ENCODE measurements at regions not wholly inside any gene's neighbourhood (a gene's known extent, or its start where the extent isn't known, plus 50 kb on each side); places are given as distances from the start of the nearest gene placed in this dataset.
A peak's percentile ranks its signal among the peaks of the same experiment; 100 is the strongest.
"Not testable (repeated sequence)": the region's sequence is repeated elsewhere in the genome, so short reads cannot be mapped to it uniquely, and the experiment has no call there.

DNA sequence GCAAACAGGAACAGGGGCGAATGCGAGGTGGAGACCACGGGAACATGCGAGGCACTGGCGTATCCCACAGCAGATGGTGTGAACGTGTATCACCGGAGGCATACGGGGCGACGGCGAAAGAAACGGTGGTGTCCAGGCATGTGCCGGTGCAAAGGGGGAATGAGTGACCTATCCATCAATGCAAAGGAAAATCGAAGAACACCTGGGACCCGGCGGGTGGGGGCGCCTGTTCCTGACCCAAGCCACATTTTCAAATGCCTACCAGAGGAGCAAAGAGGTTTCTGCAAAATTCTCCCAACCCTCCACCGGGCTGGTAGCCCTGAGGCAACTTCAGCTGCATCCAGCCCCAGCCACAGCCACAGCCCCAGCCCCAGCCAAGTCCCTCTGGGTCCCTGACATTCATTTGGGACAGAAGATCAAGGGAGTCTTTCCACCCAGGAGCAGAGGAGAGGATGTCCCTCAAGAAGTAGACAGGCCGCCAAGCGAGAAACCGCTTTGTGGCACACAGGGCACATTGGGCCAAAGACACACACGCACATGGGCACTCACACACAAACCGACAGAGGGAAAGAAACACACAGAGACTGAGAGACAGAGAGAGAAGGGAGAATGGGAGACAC lies 164.0 kb upstream of the ZNF337 start:
- no peak for DNase-seq
- H3K4me1 ChIP-seq (ENCODE audit: control extremely low read depth in 1 of 4, control insufficient read depth in 4 of 4, insufficient read depth in 4 of 4, low read length in 3 of 4): peaks cover 0 to 42% (median 28%) of the 10 kb centered on the region in 4 experiments
- POLR2A ChIA-PET: no interaction called here

DNA sequence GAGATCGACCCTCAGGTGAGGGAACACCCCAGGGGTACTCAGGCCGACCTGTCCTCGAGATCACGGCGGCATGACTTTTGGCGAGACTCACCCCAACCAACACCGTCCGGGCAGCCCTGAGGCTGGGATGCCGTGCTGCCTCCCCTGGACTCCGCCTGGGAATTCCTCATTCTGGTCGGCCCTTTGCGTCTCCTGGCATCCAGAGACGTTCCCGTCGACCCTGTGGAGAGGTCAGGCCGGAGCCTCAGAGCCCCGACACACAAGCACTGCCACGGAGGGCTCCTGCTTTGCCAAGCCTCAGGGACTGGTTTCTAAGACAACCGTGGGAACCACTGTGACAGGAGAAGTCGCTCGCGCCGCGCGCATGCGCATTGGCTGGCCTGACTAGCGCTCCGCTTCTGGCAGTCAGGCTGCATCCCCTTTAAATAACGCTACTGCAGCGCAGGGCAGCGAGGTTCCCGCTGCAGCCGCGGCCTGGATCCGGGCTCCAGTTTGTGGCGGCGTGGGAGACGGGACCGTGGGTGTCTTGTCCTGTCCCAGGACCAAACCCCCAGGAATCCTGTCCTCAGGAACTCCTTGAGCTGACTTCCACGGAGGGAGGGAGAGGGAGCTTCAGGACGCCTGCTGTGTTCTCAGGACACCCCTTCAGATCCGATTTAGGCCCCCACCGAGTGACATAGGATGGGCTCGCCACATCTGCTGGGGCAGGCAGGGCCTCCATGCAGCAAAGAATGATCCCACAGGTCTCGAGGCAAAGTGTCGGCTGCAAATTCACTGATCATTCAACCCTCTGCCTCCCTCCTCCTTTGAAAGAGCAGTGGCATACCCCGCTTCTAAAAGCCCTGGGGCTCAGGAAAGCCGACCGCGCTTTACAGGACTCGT lies 163.2 kb upstream of the ZNF337 start:
- DNase-seq: peak; percentile 83 to 87 (median 84)
- no peak overlapping the region for H3K27ac ChIP-seq (ENCODE audit: insufficient read depth in 1 of 2, low read depth in 1 of 2, low read length in 2 of 2, poor library complexity in 1 of 2, severe bottlenecking in 2 of 2)
- WGBS (ENCODE audit: insufficient coverage): 35% methylated on average over 47 of the region's 51 CpGs
- CTCF ChIA-PET: no interaction called here
- H3K36me3 ChIP-seq (ENCODE audit: control insufficient read depth in 4 of 4, insufficient read depth in 4 of 4, low read length in 3 of 4): no peaks in the 10 kb centered on the region
- peaks cover 0 to 19% (median 0%) of the 10 kb centered on the region in 5 experiments for H3K9me3 ChIP-seq (ENCODE audit: control extremely low read depth in 1 of 5, control insufficient read depth in 4 of 5, insufficient read depth in 2 of 5, low read depth in 1 of 5, low read length in 4 of 5)
- H3K4me1 ChIP-seq (ENCODE audit: control extremely low read depth in 1 of 4, control insufficient read depth in 4 of 4, insufficient read depth in 4 of 4, low read length in 3 of 4): peaks cover 0 to 38% (median 24%) of the 10 kb centered on the region in 4 experiments
- peaks cover 0 to 91% (median 22%) of the 10 kb centered on the region in 5 experiments for H3K27me3 ChIP-seq (replicated peaks in 2 of 5; ENCODE audit: control insufficient read depth in 4 of 5, insufficient read depth in 5 of 5, low read length in 4 of 5)
- POLR2A ChIA-PET: no interaction called here
- peak overlapping the region in 2 of 7 experiments; percentile 13 to 28 for H3K4me3 ChIP-seq (ENCODE audit: control insufficient read depth in 1 of 7, extremely low read depth in 1 of 7, insufficient read depth in 4 of 7, low read depth in 2 of 7, low read length in 6 of 7)

More for the DNA sequence above, 164.0 kb upstream of the ZNF337 start:
- H3K27ac ChIP-seq (ENCODE audit: insufficient read depth in 1 of 2, low read depth in 1 of 2, low read length in 2 of 2, poor library complexity in 1 of 2, severe bottlenecking in 2 of 2): no peak overlapping the region
- H3K9me3 ChIP-seq (ENCODE audit: control extremely low read depth in 1 of 5, control insufficient read depth in 4 of 5, insufficient read depth in 2 of 5, low read depth in 1 of 5, low read length in 4 of 5): peaks cover 0 to 19% (median 0%) of the 10 kb centered on the region in 5 experiments
- CTCF ChIA-PET: no interaction called here
- H3K36me3 ChIP-seq (ENCODE audit: control insufficient read depth in 4 of 4, insufficient read depth in 4 of 4, low read length in 3 of 4): no peaks in the 10 kb centered on the region
- peaks cover 0 to 97% (median 24%) of the 10 kb centered on the region in 5 experiments for H3K27me3 ChIP-seq (replicated peaks in 2 of 5; ENCODE audit: control insufficient read depth in 4 of 5, insufficient read depth in 5 of 5, low read length in 4 of 5)
- peak overlapping the region in 1 of 7 experiments; percentile 74 for H3K4me3 ChIP-seq (ENCODE audit: control insufficient read depth in 1 of 7, extremely low read depth in 1 of 7, insufficient read depth in 4 of 7, low read depth in 2 of 7, low read length in 6 of 7)
- WGBS (ENCODE audit: insufficient coverage): 50% methylated on average over 16 of the region's 23 CpGs

DNA sequence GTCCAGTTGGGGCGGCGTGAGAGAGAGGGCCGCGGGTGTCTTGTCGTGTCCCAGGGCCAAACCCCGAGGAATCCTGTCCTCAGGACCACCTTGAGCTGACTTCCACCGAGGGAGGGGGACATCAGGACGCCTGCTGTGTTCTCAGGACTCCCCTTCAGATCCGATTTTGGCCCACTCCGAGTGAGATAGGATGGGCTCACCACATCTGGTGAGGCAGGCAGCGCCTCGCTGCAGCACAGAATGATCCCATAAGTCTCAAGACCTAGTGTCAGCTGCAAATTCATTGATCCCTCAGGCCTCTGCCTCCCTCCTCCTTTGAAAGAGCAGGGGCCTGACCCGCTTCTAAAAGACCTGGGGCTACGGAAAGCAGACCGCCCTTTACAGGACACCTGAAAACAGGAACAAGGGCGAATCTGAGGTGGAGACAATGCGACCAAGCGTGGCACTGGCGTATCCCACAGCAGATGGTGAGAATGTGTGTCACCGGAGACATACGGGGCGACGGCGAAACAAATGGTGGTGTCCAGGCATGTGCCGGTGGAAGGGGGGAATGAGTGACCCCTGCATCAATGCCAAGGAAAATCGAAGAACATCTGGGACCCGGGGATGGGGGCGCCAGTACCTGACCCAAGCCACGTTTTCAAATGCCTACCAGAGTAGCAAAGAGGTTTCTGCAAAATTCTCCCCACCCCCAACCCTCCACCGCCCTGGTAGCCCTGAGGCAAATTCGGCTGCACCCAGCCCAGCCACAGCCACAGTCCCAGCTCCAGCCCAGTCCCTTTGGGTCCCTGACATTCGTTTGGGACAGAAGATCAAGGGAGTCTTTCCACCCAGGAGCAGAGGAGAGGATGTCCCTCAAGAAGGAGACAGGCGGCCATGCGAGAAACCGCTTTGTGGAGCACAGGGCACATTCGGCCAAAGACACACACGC lies 162.1 kb upstream of the ZNF337 start:
- peaks cover 0 to 19% (median 0%) of the 10 kb centered on the region in 5 experiments for H3K9me3 ChIP-seq (ENCODE audit: control extremely low read depth in 1 of 5, control insufficient read depth in 4 of 5, insufficient read depth in 2 of 5, low read depth in 1 of 5, low read length in 4 of 5)
- CTCF ChIA-PET: no interaction called here
- peaks cover 0 to 41% (median 25%) of the 10 kb centered on the region in 4 experiments for H3K4me1 ChIP-seq (ENCODE audit: control extremely low read depth in 1 of 4, control insufficient read depth in 4 of 4, insufficient read depth in 4 of 4, low read length in 3 of 4)
- POLR2A ChIA-PET: no interaction called here
- peak in 1 of 3 donors; percentile 28 for DNase-seq
- no peaks in the 10 kb centered on the region for H3K36me3 ChIP-seq (ENCODE audit: control insufficient read depth in 4 of 4, insufficient read depth in 4 of 4, low read length in 3 of 4)
- peak overlapping the region in 2 of 7 experiments; percentile 17 to 48 for H3K4me3 ChIP-seq (ENCODE audit: control insufficient read depth in 1 of 7, extremely low read depth in 1 of 7, insufficient read depth in 4 of 7, low read depth in 2 of 7, low read length in 6 of 7)
- peaks cover 0 to 82% (median 15%) of the 10 kb centered on the region in 5 experiments for H3K27me3 ChIP-seq (replicated peaks in 2 of 5; ENCODE audit: control insufficient read depth in 4 of 5, insufficient read depth in 5 of 5, low read length in 4 of 5)
- H3K27ac ChIP-seq (ENCODE audit: insufficient read depth in 1 of 2, low read depth in 1 of 2, low read length in 2 of 2, poor library complexity in 1 of 2, severe bottlenecking in 2 of 2): no peak overlapping the region
- WGBS (ENCODE audit: insufficient coverage): 59% methylated on average over 32 of the region's 37 CpGs

DNA sequence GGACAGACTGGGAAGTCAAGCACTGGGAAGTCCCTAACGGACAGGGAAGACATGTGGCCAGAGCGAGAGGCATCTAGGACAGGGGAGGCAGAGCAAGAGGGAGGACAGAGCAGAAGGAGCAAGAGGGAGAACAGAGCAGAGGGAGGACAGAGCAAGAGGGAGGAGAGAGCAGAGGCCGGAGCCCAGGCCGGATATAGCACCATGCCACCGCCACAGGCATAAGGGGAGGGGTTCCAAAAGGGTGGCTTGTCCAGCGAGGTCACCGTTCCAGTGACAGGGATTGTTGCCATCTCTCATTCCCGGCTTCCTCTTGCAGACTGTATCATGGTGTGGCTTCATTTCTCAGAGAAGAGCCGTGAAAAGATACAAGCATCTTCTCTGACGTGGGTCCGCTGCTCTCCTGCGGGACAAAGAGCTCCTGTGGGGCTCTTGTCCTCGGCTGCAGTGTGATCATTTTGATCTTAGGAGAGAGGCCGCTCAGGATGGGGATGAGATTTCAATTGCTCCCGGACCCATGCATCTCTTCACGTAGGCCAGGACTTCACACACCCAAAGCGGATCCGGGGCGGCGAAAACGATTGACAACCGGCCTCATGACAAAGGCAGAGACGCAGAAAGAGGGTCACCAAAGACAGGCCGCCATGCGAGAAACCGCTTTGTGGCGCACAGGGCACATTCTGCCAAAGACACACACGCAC lies 160.6 kb upstream of the ZNF337 start:
- WGBS (ENCODE audit: insufficient coverage): 95% methylated on average over 22 of the region's 28 CpGs
- CTCF ChIA-PET: not testable (repeated sequence)

DNA sequence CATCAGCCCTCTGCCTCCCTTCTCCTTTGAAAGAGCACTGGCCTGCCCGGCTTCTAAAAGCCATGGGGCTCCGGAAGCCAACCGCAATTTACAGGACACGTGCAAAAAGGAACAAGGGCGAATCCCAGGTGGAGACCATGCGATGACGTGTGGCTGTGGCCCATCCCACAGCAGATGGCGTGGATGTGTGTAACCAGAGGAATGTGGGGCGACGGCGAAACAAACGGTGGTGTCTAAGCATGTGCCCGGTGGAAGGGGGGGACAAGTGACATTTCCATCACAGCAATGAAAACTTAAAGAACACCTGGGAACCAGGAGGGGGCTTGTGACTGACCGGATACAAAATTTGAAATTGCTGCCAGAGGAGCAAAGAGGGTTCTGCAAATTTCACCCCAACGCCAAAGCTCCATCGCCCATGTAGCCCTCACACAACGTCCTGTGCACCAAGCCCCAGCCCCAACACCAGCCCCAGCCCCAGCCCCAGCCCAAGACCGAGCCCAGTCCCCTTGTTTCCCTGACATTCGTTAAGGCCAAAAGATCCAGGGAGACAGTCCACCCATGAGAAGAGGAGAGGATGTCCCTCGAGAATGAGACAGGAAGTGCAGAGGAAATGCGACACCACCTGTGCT lies 159.7 kb upstream of the ZNF337 start:
- WGBS (ENCODE audit: insufficient coverage): 97% methylated on average over 11 of the region's 21 CpGs
- Histone ChIP-seq H3K27me3 (replicated peaks in 2 of 5; ENCODE audit: control insufficient read depth in 4 of 5, insufficient read depth in 5 of 5, low read length in 4 of 5) (peaks cover 0 to 64% (median 13%) of the 10 kb centered on the region in 5 experiments), H3K9me3 (ENCODE audit: control extremely low read depth in 1 of 5, control insufficient read depth in 4 of 5, insufficient read depth in 2 of 5, low read depth in 1 of 5, low read length in 4 of 5) (peaks cover 0 to 19% (median 0%) of the 10 kb centered on the region in 5 experiments), H3K27ac (ENCODE audit: insufficient read depth in 1 of 2, low read depth in 1 of 2, low read length in 2 of 2, poor library complexity in 1 of 2, severe bottlenecking in 2 of 2) (no peak overlapping the region), H3K36me3 (ENCODE audit: control insufficient read depth in 4 of 4, insufficient read depth in 4 of 4, low read length in 3 of 4) (no peaks in the 10 kb centered on the region), H3K4me1 (ENCODE audit: control extremely low read depth in 1 of 4, control insufficient read depth in 4 of 4, insufficient read depth in 4 of 4, low read length in 3 of 4) (peaks cover 0 to 24% (median 10%) of the 10 kb centered on the region in 4 experiments), H3K4me3 (ENCODE audit: control insufficient read depth in 1 of 7, extremely low read depth in 1 of 7, insufficient read depth in 4 of 7, low read depth in 2 of 7, low read length in 6 of 7) (no peak overlapping the region)
- DNase-seq: no peak
- ChIA-PET CTCF (no interaction called here), POLR2A (no interaction called here)

More for the DNA sequence above, 160.6 kb upstream of the ZNF337 start:
- POLR2A ChIA-PET; H3K4me3 ChIP-seq (ENCODE audit: control insufficient read depth in 1 of 7, extremely low read depth in 1 of 7, insufficient read depth in 4 of 7, low read depth in 2 of 7, low read length in 6 of 7); H3K27ac ChIP-seq (ENCODE audit: insufficient read depth in 1 of 2, low read depth in 1 of 2, low read length in 2 of 2, poor library complexity in 1 of 2, severe bottlenecking in 2 of 2); H3K36me3 ChIP-seq (ENCODE audit: control insufficient read depth in 4 of 4, insufficient read depth in 4 of 4, low read length in 3 of 4); DNase-seq: not testable (repeated sequence)
- Histone ChIP-seq H3K9me3 (ENCODE audit: control extremely low read depth in 1 of 5, control insufficient read depth in 4 of 5, insufficient read depth in 2 of 5, low read depth in 1 of 5, low read length in 4 of 5) (peaks cover 0 to 19% (median 0%) of the 10 kb centered on the region in 5 experiments), H3K4me1 (ENCODE audit: control extremely low read depth in 1 of 4, control insufficient read depth in 4 of 4, insufficient read depth in 4 of 4, low read length in 3 of 4) (peaks cover 0 to 33% (median 18%) of the 10 kb centered on the region in 4 experiments), H3K27me3 (replicated peaks in 2 of 5; ENCODE audit: control insufficient read depth in 4 of 5, insufficient read depth in 5 of 5, low read length in 4 of 5) (peaks cover 0 to 73% (median 13%) of the 10 kb centered on the region in 5 experiments)

Data from common myeloid progenitor, CD34-positive (primary cell).